HG02852 (cell line): ENCODE measurements at regions not wholly inside any gene's neighbourhood (a gene's known extent, or its start where the extent isn't known, plus 50 kb on each side); places are given as distances from the start of the nearest gene placed in this dataset.
"Not testable (repeated sequence)": the region's sequence is repeated elsewhere in the genome, so short reads cannot be mapped to it uniquely, and the experiment has no call there.

Source experiments
- ATAC-seq: cut with Tn5 transposase; IDR thresholded peaks from one replicate; pipeline ENCODE4 v1.9.1; 2021; ENCODE audit warnings: mild to moderate bottlenecking, moderate library complexity; ENCODE audit not compliant: unreplicated experiment

DNA sequence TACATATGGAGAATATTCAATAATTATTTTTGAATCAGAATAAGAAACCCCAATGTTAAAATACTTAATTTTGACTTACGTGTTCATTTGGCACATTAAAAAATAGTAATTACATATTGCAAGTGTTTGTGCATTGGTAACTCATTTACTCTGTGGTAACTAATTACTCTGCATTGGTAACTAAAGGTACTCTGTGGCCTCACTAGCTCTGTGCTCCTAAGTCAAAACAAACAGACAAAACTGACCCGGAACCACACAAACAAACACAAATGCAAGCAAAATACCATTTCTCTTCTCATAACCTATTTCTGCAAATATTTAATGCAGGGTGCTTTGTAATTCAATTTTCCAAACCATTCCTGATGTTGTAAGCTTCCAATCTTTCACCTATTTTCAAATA lies 1244.3 kb downstream of the REEP3 start:
- no peak for ATAC-seq

DNA sequence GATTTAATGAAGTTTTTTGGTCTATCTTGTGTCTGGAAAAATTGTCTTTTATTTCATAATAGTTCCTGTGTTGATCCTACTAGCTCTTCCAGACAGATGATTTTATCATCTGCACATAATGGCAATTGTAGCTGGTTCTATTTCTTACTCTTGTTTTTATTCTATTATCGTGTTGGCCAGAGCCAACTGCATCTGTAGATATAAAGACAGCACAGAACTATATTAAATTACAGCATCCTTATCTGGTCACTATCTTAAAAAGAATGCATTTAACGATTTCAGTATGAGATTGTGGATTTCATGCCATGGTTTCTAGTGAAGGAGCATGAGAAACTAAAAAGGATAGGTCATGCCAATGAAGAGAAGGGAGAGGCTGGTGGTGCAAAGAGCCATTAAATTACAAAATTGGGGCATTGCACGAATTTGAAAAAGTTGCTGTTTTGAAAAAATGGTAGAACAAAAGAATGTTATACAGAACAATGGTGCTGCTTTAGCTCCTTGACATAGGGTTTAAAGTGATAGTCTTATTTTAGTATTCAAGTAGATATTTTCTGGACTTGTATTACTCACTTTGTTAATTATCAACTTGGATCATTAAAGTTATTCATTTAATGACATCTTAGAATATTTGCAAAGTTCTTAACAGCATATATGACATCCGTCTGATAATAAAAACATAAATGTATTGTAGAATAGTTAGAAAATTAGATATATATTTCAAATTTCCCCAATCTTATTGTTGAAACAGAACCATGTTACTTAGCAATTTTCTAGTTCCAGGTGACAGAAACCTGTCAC lies 1250.3 kb downstream of the REEP3 start:
- ATAC-seq = no peak

DNA sequence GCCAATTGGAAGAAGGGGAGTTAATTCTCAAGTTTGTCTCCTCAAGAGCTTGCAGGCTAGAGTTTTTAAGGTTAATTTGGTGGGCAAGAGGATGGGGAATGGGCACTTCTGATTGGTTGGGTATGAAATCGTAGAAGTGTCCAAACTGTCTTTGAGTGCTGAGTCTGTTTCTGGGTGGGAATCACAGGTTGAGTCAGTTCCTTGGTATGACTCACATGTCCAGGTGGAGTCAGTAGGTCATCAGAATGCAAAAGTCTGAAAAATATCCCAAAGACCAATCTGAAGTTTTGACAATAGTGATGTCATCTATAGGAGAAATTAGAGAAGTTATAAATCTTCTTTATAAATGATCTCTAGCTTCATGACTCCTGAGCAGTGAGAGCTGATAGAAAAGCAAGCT lies 1252.2 kb downstream of the REEP3 start:
- ATAC-seq = no peak

DNA sequence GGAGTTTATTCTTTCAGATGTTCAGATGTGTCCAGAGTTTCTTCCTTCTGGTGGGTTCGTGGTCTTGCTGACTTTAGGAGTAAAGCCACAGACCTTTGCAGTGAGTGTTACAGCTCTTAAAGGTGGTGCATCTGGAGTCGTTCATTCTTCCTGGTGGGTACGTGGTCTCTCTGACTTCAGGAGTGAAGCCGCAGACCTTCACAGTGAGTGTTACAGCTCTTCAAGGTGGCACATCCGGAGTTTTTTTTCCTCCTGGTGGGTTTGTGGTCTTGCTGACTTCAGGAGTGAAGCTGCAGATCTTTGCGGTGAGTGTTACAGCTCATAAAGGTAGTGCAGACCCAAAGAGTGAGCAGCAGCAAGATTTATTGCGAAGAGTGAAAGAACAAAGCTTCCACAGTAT lies 1263.2 kb downstream of the REEP3 start:
- not testable (repeated sequence) for ATAC-seq

DNA sequence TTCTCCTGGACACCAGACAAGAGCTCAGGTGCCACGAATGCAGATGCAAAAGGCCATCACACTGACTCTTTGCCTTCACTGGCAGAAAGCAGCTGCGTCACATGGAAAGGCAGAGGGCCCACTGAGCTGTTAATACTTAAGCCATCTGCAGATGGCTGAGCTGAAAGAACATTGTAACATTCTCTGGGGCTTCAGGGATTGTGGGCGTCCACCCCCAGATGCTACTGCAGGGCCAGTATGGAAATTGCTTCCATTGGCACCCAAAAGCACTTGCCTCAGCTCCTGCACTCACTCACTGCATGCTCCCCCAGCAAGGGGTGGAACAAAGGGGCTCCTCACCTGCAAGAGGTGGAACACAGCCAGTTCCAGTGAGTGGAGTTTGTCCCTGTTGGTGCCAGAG lies 1264.6 kb downstream of the REEP3 start:
- ATAC-seq = no peak

DNA sequence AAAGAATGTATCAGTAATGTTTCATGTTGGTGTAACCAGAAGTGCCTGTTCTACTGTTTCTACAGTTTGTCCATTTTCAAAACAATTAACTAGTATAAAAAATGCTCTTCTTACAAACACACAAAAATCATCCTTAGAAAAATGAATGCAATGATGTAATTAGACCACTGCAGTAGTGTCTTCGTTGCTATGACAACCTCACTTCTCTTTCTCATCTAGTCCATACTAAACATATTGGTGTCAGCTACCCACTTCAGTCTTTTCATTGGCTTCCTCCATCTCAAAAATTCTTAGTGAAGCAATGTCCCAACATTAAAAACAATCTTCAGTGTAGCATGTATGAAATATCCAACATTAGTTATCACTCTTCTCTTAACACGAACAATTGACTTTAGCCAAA lies 1265.8 kb downstream of the REEP3 start:
- no peak for ATAC-seq

DNA sequence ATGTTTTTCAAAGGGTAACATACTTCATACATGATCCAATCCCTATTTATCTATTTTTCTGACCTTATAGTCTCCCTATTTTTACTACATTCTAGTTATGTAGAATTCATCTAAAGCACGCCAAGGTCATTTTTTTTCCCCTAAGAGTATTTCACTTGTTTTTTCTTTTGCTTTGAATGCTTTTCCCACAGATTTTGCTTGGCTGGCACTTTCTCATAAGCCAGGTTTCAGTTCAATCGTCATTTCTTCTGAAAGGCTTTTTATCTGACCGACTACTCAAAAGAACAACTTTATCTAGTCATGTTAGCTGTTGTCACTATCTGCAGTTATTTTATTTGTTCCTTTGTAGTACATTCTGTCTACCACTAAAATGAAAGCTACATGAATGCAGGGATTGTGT lies 1274.6 kb downstream of the REEP3 start:
- ATAC-seq = no peak

DNA sequence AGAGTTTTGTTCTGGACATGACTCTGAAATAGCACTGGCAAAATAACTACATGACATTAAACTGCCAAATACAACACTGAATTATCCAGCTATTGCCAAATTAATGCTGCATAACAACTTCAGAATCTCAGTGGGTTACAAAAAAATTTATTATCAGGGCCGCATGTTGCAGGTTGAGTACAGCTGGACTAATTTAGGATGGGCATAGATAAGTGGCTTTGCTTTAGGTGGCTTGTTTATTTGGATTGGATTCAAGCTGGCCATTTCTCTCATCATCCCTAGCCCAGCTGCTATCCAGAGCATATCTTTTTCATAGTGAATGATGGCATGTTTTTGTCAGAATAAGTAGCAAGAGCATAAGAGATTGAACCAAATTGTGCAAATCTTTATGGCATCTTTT lies 1277.1 kb downstream of the REEP3 start:
- no peak for ATAC-seq

DNA sequence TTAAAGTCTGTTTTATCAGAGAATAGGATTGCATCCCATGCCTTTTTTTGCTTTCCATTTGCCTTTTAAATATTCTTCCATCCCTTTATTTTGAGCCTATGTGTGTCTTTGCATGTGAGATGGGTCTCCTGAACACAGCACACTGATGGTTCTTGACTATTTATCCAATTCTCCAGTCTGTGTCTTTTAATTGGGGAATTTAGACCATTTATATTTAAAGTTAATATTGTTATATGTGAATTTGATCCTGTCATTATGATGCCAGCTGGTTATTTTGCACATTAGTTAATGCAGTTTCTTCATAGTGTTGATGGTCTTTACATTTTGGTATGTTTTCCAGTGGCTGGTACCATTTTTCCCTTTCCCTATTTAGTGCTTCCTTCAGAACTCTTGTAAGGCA lies 1287.0 kb downstream of the REEP3 start:
- not testable (repeated sequence) for ATAC-seq

DNA sequence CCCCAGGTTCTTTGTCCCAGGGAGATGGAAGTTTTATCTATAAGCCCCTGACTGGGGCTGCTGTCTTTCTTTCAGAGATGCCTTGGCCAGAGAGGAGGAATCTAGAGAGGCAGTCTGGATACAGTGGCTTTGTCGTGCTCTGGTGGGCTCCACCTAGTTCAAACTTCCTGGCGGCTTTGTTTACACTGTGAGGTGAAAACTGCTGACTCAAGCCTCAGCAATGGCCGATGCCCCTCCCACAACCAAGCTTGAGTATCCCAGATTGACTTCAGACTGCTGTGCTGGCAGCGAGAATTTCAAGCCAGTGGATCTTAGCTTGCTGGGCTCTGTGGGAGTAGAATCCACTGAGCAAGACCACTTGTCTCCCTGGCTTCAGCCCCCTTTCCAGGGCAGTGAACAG lies 1288.8 kb downstream of the REEP3 start:
- not testable (repeated sequence) for ATAC-seq

DNA sequence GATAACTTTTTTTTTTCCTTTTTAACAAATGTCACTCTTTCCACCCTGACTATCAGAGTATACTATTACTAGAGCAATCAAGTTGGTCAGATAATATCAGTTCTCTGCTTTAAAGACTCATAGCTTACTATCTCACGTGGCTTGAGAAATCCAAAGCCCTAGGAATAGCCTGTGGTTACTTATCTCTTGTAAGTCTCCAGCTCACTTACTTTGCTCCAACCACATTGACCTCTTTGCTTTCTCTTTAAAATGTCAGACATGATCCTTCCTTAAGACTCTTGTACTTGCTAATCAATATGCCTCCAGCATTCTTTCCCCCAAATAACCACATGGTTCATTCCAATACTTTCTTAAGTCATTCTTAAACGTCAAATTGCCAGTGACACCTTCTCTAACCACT lies 1292.2 kb downstream of the REEP3 start:
- ATAC-seq = no peak

DNA sequence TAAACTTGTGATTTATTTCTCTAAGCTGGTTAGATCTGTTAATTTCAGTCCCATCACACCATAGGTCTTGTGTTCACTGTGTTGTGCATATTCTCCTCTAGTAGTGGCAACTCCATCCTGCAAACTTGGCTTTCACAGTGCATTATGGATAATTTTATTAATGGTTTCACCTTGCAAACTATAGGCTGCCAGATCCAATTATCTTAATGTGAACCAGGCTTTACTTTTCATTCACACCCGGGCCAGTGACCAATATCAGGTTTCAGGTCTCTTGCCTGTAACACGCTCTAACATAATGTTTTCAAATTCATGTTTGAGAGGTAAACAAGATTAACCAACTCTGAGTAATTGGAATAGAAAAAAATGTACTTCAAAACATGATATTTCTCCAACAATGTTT lies 1293.0 kb downstream of the REEP3 start:
- ATAC-seq = no peak

DNA sequence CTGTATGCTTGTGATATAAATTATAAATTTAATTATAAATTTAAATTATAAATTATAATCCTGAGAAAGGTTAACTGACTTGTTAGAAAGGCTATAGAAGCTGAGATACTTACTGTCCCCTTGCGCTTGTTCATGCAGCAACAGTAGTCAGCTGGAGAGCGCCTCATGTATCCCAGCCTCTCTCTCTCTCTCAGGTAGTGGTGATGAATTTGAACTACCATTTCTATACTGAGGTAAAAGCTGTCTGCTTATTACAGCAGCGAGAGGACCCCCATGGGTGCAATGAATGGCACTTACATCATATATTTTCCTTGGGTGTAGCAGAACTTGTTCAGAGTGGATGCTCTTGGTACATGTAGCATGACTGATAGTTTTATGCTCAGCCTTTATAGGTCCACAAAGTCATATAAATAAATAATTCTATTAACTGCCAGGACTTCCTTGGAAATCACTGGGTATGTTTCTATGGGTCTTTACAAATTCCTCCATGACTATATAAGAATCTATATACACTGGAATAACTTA lies 1308.7 kb downstream of the REEP3 start:
- no peak for ATAC-seq

DNA sequence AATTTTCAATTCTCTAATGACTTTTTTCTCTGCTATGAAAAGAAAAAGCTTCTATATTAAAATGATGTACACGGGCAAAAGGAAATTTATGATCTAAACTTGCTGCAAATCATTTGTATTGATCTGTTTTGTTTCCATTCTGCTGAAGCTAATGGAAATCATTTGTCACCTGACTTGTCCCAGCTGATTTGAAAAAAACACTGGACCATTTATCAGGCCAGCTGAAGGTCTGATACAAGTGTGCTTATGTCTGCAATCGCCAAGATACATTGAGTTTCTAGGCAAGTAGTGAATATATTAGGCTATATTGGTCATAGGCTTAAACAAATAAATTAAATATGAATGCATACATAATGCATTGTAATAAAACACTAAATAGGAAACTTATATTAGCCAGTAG lies 1309.7 kb downstream of the REEP3 start:
- ATAC-seq = no peak

DNA sequence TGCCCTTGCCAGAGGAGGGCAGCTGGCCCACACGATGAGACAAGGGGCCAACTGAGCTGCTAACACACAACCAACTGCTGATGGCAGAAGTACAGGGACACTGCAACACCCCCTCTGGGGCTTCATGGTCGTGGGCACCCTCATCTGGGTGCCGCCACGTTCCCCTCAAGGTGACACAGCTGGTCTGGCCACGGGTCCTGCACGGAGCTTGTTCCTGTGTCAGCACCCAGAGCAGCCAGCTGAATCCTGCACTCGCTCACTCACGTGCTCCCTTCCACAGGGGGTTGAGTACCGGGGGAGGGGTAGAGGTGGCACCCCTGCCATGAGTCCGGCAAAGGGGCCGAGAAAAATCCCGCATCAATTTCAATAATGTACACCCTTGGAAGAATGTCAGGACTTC lies 1319.1 kb downstream of the REEP3 start:
- ATAC-seq = no peak

DNA sequence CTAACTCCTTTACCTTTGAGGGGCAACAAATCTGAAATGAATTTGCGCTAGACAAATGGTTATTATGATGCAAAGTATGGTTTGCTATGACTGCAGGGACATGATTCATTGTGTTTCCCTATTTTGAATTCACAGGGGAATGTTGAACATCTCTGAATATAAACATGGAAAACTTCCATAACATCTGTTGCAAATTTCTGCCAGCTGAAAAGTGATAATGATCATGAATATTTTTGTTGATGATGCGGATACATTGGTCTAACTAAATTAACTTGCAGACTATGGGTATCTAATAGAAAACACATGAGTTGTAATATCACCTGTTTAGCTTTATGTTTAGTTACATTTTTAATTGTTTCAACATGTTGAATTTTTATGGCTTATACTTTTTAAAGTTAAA lies 1325.5 kb downstream of the REEP3 start:
- no peak for ATAC-seq

DNA sequence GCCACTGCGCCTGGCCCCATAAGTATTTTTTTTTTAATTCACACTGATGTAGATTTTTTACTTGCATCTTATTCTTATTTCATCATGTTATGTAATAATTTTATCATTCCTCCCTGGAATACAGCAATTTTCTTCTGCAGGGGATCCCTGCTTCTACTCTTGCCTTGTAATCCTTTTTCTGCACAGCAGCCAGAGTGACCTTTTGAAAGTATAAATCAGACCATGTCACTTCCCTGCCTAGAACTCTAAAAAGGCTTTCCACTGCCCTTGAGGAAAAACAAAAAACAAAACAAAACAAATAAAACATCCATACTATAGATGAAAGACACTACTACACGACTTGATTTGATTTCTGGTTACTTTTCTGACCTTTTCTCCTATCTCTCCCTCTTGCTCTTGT lies 1334.7 kb downstream of the REEP3 start:
- ATAC-seq = no peak

DNA sequence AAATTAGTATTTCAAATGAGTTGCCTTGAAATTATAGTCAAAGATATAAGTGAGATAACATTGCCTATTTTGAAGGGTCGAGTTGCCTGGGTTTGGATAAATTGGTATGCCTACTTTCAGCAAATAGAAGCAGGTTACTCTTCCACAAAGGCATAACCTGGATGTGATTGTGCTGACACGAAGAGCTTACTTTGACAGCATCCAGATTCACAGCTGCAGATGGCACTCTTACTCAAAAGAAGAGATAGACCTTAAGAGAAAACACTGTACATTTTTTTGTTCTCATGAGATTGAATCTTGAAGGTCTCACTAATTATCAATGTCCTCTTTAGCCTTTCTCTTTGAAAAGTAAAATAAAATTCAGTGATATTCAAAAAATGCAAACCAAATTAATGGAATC lies 1338.7 kb downstream of the REEP3 start:
- no peak for ATAC-seq

DNA sequence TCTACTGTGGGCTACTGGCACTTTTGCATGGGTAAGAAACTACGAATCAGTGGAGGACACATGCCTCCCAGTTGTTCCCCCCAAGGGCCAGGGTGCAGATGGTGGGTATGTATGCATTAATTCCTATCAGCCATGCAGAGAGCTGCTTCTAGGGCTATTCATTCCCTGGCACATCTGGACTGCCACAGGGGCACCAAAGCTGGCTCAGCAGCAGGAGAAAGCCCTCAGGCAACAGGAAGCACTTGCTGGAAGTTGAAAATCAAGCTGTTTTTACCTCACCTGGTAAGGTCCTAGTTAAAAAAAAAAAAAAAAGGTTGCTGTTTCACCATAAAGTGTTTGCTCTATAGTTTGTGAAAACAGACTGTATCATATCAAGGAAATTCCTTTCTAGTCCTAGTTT lies 1342.6 kb downstream of the REEP3 start:
- no peak for ATAC-seq

DNA sequence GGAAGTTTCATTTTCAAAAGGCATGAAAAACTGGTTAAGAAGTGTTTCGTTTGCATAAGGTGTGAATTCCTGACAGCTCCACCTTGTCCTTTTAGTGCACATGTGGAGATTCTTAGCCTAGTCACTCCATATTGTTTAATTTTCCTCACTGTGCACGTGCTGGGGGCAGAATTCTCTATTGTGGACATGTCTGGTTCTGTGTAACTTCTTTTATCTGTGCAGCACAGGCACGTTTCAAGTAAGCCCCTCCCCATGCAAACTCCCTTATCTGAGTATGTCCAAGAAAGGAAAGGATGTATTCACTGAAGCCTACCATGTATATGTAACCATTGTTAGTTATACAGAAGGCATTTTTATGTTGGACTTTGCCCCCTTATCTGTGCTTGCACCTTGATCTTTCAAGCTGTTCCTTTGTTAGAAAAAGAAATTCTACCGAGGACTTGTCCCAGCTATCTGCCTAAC lies 1346.3 kb downstream of the REEP3 start:
- no peak for ATAC-seq

DNA sequence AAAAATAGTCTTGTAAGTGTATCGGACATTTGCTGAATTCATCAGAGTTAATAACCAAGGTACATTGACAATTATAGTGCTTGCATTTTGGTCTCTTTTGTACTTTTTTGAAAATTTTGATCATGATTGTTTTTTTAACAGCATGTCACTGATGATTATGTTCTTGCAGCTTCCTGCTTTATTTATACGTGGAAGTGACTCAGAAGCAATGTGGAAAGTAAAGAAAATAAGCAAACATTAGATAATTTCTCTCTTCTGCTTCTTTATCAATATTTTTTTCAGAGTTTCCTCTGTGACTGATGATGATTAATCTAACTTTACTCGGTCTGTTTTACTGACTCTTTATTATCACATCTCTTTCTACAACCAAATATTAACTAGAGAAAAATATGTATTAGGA lies 1351.9 kb downstream of the REEP3 start:
- no peak for ATAC-seq

DNA sequence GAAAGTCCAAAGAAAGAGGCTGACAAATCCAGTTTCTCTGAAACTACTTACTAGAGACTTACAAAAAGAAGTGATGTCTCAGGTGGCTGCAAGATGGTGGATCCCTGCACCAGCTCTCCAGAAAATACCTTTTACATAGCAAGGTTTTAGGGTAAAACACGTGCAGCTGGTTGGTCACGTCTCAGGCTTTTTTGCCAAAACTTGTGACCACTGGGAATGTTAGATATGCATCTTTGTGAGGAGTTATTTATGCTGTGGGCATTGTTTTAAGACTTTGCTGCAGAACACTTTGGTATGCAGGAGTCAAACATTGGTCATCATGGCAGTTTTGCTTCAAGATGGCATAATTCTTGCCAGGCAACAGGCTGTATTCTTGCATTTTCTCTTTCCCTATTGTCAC lies 1352.8 kb downstream of the REEP3 start:
- ATAC-seq = no peak

DNA sequence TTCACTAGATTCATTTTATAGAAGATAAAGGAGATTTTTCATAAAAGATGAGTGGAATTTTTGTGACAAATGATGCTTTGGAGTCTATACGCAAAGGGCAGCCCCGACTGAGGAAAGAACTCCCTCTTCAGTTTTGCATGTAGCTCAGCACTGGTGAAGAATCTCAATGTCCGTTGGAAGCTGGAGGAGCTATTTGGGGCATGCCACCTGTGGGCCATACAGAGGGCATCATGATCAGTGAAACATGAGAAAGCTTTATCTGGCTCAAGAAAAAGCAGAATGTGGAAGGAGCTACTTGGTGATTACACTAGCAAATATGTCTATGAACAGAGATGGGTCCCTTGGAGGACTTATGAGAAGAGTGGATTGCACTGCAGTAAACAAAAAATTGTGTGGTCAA lies 1359.3 kb downstream of the REEP3 start:
- ATAC-seq = no peak
